ENCODE measurements at regions not wholly inside any gene's neighbourhood (a gene's known extent, or its start where the extent isn't known, plus 50 kb on each side); places are given as distances from the start of the nearest gene placed in this dataset.
A peak's percentile ranks its signal among the peaks of the same experiment; 100 is the strongest.
"Not testable (repeated sequence)": the region's sequence is repeated elsewhere in the genome, so short reads cannot be mapped to it uniquely, and the experiment has no call there.

GRCh38 chr19:23597661-23598060 is 89.4 kb downstream of the ZNF675 start:
- DNase-seq (ENCODE audit: low read depth), result no peak

GRCh38 chr19:23596872-23597271 is 90.1 kb downstream of the ZNF675 start:
- DNase-seq (ENCODE audit: low read depth), result no peak

- not testable (repeated sequence) for DNase-seq (ENCODE audit: low read depth)
Observed at GRCh38 chr19:23594311-23594710, 92.7 kb downstream of the ZNF675 start.

GRCh38 chr19:23587546-23587945 is 99.5 kb downstream of the ZNF675 start:
- DNase-seq (ENCODE audit: low read depth), result no peak

GRCh38 chr19:23577501-23577900 is 109.5 kb downstream of the ZNF675 start:
- no peak for DNase-seq (ENCODE audit: low read depth)

GRCh38 chr19:23571175-23571574 is 115.8 kb downstream of the ZNF675 start:
- no peak for DNase-seq (ENCODE audit: low read depth)

- not testable (repeated sequence) for DNase-seq (ENCODE audit: low read depth)
Observed at GRCh38 chr19:23568116-23568515, 118.9 kb downstream of the ZNF675 start.

- no peak for DNase-seq (ENCODE audit: low read depth)
Observed at GRCh38 chr19:23565256-23565655, 121.8 kb downstream of the ZNF675 start.

- DNase-seq (ENCODE audit: low read depth), result no peak
Observed at GRCh38 chr19:23563326-23563725, 123.7 kb downstream of the ZNF675 start.

- DNase-seq (ENCODE audit: low read depth), result no peak
Observed at GRCh38 chr19:23561341-23561740, 125.7 kb downstream of the ZNF675 start.

- DNase-seq (ENCODE audit: low read depth), result no peak
Observed at GRCh38 chr19:23560051-23560450, 127.0 kb downstream of the ZNF675 start.

GRCh38 chr19:23558541-23558940 is 128.5 kb downstream of the ZNF675 start:
- DNase-seq (ENCODE audit: low read depth), result no peak

GRCh38 chr19:23557381-23557780 is 129.6 kb downstream of the ZNF675 start:
- DNase-seq (ENCODE audit: low read depth), result no peak

GRCh38 chr19:23554548-23554947 is 132.5 kb downstream of the ZNF675 start:
- peak; percentile 54 for DNase-seq (ENCODE audit: low read depth)

GRCh38 chr19:23550102-23550501 is 136.9 kb downstream of the ZNF675 start:
- peak; percentile 53 for DNase-seq (ENCODE audit: low read depth)

- DNase-seq (ENCODE audit: low read depth), result no peak
Observed at GRCh38 chr19:23547816-23548430, 139.1 kb downstream of the ZNF675 start.

GRCh38 chr19:23547156-23547555 is 139.9 kb downstream of the ZNF675 start:
- DNase-seq (ENCODE audit: low read depth), result no peak

- no peak for DNase-seq (ENCODE audit: low read depth)
Observed at GRCh38 chr19:23543351-23543750, 143.7 kb downstream of the ZNF675 start.

- DNase-seq (ENCODE audit: low read depth), result no peak
Observed at GRCh38 chr19:23542562-23542961, 144.4 kb downstream of the ZNF675 start.

- no peak for DNase-seq (ENCODE audit: low read depth)
Observed at GRCh38 chr19:23541991-23542390, 145.0 kb downstream of the ZNF675 start.

GRCh38 chr19:23540180-23540579 is 144.9 kb upstream of the ZNF91 start:
- not testable (repeated sequence) for DNase-seq (ENCODE audit: low read depth)

GRCh38 chr19:23539499-23539898 is 144.2 kb upstream of the ZNF91 start:
- DNase-seq (ENCODE audit: low read depth), result no peak

GRCh38 chr19:23537136-23537535 is 141.9 kb upstream of the ZNF91 start:
- DNase-seq (ENCODE audit: low read depth), result not testable (repeated sequence)

GRCh38 chr19:23536341-23536740 is 141.1 kb upstream of the ZNF91 start:
- not testable (repeated sequence) for DNase-seq (ENCODE audit: low read depth)
